ENCODE measurements at regions not wholly inside any gene's neighbourhood (a gene's known extent, or its start where the extent isn't known, plus 50 kb on each side); places are given as distances from the start of the nearest gene placed in this dataset.

- BruUV-seq (replicated peaks) = no TSS peak
- no peaks in the 10 kb centered on the region for H3K4me1 ChIP-seq (ENCODE audit: control insufficient read depth in 1 of 2, insufficient read depth in 2 of 2, low read length in 2 of 2)
- H3K79me2 ChIP-seq (ENCODE audit: insufficient read depth, low read length) = no peaks in the 10 kb centered on the region
- intact Hi-C loops (cut with micrococcal nuclease) = no loop called here
- POLR2A ChIA-PET = no interaction called here
- H3K9me2 ChIP-seq (ENCODE audit: insufficient read depth) = no peaks in the 10 kb centered on the region
- no peaks in the 10 kb centered on the region for H4K20me1 ChIP-seq (ENCODE audit: insufficient read depth)
- no peaks in the 10 kb centered on the region for H3K36me3 ChIP-seq (ENCODE audit: control insufficient read depth in 1 of 2, insufficient read depth in 2 of 2, low read length in 2 of 2)
- H3K27me3 ChIP-seq (ENCODE audit: insufficient read depth, low read length) = no peaks in the 10 kb centered on the region
- H3K9me3 ChIP-seq (ENCODE audit: control insufficient read depth in 1 of 2, insufficient read depth in 1 of 2, low read depth in 1 of 2, low read length in 2 of 2) = peaks cover 6 to 18% of the 10 kb centered on the region in 2 experiments; a peak in 2 of 4 replicates
- H3K9ac ChIP-seq (ENCODE audit: low read length) = no peak overlapping the region
- ATAC-seq (no peak), DNase-seq (ENCODE audit: low read depth, low spot score) (no peak)
- no peak overlapping the region for H2AFZ ChIP-seq (ENCODE audit: low read depth, low read length, poor library complexity, severe bottlenecking)
- CTCF ChIA-PET = no interaction called here
- no peak overlapping the region for H3K27ac ChIP-seq (ENCODE audit: low read depth, low read length)
- no peak overlapping the region for H3K4me2 ChIP-seq (ENCODE audit: low read length)
- H3K4me3 ChIP-seq (replicated peaks in 1 of 2; ENCODE audit: low read depth in 1 of 2, low read length in 2 of 2) = no peak overlapping the region
- RAD21 ChIA-PET (ENCODE audit: low non-redundant PET in 1 of 2, low total read pairs in 2 of 2, uncharacterized antibody in 2 of 2, unreplicated experiment in 2 of 2) = no interaction called here
- TF ChIP-seq ATF3 (IDR thresholded peaks at IDR 0.05) (no peak), EZH2 (IDR thresholded peaks at IDR 0.05) (no peak)
These were observed 350.2 kb upstream of the CELF2 start for GRCh38 chr10:10667466-10667865.

- no peak overlapping the region for H3K9ac ChIP-seq (ENCODE audit: low read length)
- intact Hi-C loops (cut with micrococcal nuclease) = no loop called here
- POLR2A ChIA-PET = no interaction called here
- TF ChIP-seq ZNF274 (IDR thresholded peaks at IDR 0.05; ENCODE audit: low read depth, low read length) = no peak
- no peak for TF ChIP-seq TCF7L2 (IDR thresholded peaks at IDR 0.05; ENCODE audit: borderline replicate concordance, extremely low read depth, insufficient read depth, insufficient read length)
- TF ChIP-seq EGR1 (IDR thresholded peaks at IDR 0.05; ENCODE audit: low read depth) = no peak
- no peak for TF ChIP-seq YY1 (IDR thresholded peaks at IDR 0.05; ENCODE audit: extremely low read depth, insufficient replicate concordance, low read depth, low read length)
- TF ChIP-seq FOSL1 (IDR thresholded peaks at IDR 0.05; ENCODE audit: low read depth) = no peak
- TF ChIP-seq RAD21 (IDR thresholded peaks at IDR 0.05; ENCODE audit: low read depth) = no peak
- TF ChIP-seq ZFX (IDR thresholded peaks at IDR 0.05) = no peak
- no peak for TF ChIP-seq SRF (IDR thresholded peaks at IDR 0.05; ENCODE audit: low read depth)
- no peak for TF ChIP-seq CTCF (IDR thresholded peaks at IDR 0.05 in 2 of 3, conservative IDR thresholded peaks at IDR 0.05 in 1 of 3; ENCODE audit: borderline replicate concordance in 1 of 3, insufficient read depth in 1 of 3, low read depth in 2 of 3, low read length in 2 of 3)
- TF ChIP-seq POLR2A (IDR thresholded peaks at IDR 0.05; ENCODE audit: borderline replicate concordance, extremely low read depth, insufficient read depth, insufficient read length) = no peak
- TF ChIP-seq ATF3 (IDR thresholded peaks at IDR 0.05) = no peak
- H3K27ac ChIP-seq (ENCODE audit: low read depth, low read length) = no peak overlapping the region
- DNase-seq (ENCODE audit: low read depth, low spot score) (no peak), ATAC-seq (no peak)
- CTCF ChIA-PET = interaction anchor here (0.6 to 0.7 kb wide), 2 partner anchors 1069 to 1334 kb away, joined by 3 read pairs; no protein-coding TSS in a partner anchor
- peaks cover 12 to 24% of the 10 kb centered on the region in 2 experiments; a peak in 3 of 4 replicates for H3K9me3 ChIP-seq (ENCODE audit: control insufficient read depth in 1 of 2, insufficient read depth in 1 of 2, low read depth in 1 of 2, low read length in 2 of 2)
- no peak overlapping the region for H2AFZ ChIP-seq (ENCODE audit: low read depth, low read length, poor library complexity, severe bottlenecking)
- H4K20me1 ChIP-seq (ENCODE audit: insufficient read depth) = no peaks in the 10 kb centered on the region
- H3K79me2 ChIP-seq (ENCODE audit: insufficient read depth, low read length) = no peaks in the 10 kb centered on the region
- no peaks in the 10 kb centered on the region for H3K36me3 ChIP-seq (ENCODE audit: control insufficient read depth in 1 of 2, insufficient read depth in 2 of 2, low read length in 2 of 2)
- RAD21 ChIA-PET (ENCODE audit: low non-redundant PET in 1 of 2, low total read pairs in 2 of 2, uncharacterized antibody in 2 of 2, unreplicated experiment in 2 of 2) = no interaction called here
- no peak overlapping the region for H3K4me2 ChIP-seq (ENCODE audit: low read length)
- no peaks in the 10 kb centered on the region for H3K27me3 ChIP-seq (ENCODE audit: insufficient read depth, low read length)
- no TSS peak for BruUV-seq (replicated peaks)
- no peaks in the 10 kb centered on the region for H3K4me1 ChIP-seq (ENCODE audit: control insufficient read depth in 1 of 2, insufficient read depth in 2 of 2, low read length in 2 of 2)
- no peaks in the 10 kb centered on the region for H3K9me2 ChIP-seq (ENCODE audit: insufficient read depth)
- H3K4me3 ChIP-seq (replicated peaks in 1 of 2; ENCODE audit: low read depth in 1 of 2, low read length in 2 of 2) = no peak overlapping the region
These were observed 340.7 kb upstream of the CELF2 start for GRCh38 chr10:10676972-10677371.

Data from HCT116 (cell line).